ENCODE measurements at regions not wholly inside any gene's neighbourhood (a gene's known extent, or its start where the extent isn't known, plus 50 kb on each side); places are given as distances from the start of the nearest gene placed in this dataset.

DNA sequence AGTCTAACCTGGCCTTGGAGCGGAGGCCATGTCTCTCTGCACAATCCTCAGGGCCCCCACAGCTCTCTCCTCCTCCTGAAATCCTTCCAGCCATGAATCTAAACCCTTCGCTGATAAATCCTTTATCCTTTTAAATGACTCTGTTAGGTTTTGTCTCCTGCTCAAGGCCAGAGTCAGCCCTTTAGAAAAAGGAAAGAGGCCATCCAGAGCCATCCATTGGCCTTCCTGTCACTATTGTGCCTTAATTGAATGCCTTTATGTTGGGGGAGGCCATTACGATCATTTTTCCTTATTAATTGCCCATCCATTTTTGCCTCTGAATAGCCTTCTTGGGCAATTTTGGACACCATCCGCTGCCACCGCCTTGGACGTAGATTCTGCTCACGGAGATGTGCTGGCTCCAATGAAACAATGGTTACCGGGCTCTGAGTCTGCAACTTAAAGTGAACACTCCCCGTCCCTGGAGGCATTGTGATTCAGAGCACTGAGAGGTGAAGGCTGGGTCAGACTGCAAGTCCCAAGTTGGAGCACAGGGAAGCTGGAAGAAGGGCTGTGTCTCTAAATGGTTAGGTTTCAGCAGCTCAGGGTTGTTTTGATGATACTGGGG lies 213.0 kb upstream of the E2F8 start:
- no peaks in the 10 kb centered on the region for H3K9me1 ChIP-seq (ENCODE audit: control insufficient read depth, insufficient read depth, low read length)
- no peak overlapping the region for H3K4me2 ChIP-seq (ENCODE audit: insufficient read depth, low read length)
- no peak overlapping the region for H3K27ac ChIP-seq (ENCODE audit: extremely low read depth, low read depth, low read length)
- ChIA-PET POLR2A (no interaction called here), CTCF (ENCODE audit: low intra/inter-chr PET ratio) (no interaction called here)
- H3K27me3 ChIP-seq (ENCODE audit: control insufficient read depth in 2 of 2, insufficient read depth in 2 of 2, low read length in 2 of 2) = peaks cover 6 to 21% of the 10 kb centered on the region in 2 experiments
- in situ Hi-C loops (cut with MboI) (no loop called here), intact Hi-C loops (cut with micrococcal nuclease) (no loop called here)
- TF ChIP-seq, protein P1, sequence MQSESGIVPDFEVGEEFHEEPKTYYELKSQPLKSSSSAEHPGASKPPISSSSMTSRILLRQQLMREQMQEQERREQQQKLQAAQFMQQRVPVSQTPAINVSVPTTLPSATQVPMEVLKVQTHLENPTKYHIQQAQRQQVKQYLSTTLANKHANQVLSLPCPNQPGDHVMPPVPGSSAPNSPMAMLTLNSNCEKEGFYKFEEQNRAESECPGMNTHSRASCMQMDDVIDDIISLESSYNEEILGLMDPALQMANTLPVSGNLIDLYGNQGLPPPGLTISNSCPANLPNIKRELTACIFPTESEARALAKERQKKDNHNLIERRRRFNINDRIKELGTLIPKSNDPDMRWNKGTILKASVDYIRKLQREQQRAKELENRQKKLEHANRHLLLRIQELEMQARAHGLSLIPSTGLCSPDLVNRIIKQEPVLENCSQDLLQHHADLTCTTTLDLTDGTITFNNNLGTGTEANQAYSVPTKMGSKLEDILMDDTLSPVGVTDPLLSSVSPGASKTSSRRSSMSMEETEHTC (IDR thresholded peaks at IDR 0.05) = no peak
- TF ChIP-seq, protein P2, sequence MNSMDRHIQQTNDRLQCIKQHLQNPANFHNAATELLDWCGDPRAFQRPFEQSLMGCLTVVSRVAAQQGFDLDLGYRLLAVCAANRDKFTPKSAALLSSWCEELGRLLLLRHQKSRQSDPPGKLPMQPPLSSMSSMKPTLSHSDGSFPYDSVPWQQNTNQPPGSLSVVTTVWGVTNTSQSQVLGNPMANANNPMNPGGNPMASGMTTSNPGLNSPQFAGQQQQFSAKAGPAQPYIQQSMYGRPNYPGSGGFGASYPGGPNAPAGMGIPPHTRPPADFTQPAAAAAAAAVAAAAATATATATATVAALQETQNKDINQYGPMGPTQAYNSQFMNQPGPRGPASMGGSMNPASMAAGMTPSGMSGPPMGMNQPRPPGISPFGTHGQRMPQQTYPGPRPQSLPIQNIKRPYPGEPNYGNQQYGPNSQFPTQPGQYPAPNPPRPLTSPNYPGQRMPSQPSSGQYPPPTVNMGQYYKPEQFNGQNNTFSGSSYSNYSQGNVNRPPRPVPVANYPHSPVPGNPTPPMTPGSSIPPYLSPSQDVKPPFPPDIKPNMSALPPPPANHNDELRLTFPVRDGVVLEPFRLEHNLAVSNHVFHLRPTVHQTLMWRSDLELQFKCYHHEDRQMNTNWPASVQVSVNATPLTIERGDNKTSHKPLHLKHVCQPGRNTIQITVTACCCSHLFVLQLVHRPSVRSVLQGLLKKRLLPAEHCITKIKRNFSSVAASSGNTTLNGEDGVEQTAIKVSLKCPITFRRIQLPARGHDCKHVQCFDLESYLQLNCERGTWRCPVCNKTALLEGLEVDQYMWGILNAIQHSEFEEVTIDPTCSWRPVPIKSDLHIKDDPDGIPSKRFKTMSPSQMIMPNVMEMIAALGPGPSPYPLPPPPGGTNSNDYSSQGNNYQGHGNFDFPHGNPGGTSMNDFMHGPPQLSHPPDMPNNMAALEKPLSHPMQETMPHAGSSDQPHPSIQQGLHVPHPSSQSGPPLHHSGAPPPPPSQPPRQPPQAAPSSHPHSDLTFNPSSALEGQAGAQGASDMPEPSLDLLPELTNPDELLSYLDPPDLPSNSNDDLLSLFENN (IDR thresholded peaks at IDR 0.05; ENCODE audit: low read depth in 2 of 2, low read length in 2 of 2) = no peak
- TF ChIP-seq MTF1 (CRISPR knock-in tag; IDR thresholded peaks at IDR 0.05; ENCODE audit: borderline replicate concordance) (no peak), CEBPG (CRISPR knock-in tag; IDR thresholded peaks at IDR 0.05) (no peak), CEBPG (tag; conservative IDR thresholded peaks at IDR 0.05 in 1 of 2, IDR thresholded peaks at IDR 0.05 in 1 of 2) (no peak), EP400 (IDR thresholded peaks at IDR 0.05) (no peak)
- 12% methylated on average over 9 of the region's 9 CpGs for WGBS (ENCODE audit: insufficient coverage, low coverage, missing lambda C conversion rate)
- H3K4me1 ChIP-seq (replicated peaks in 1 of 2; ENCODE audit: control insufficient read depth in 2 of 2, insufficient read depth in 2 of 2, low read length in 2 of 2) = no peaks in the 10 kb centered on the region; a peak in 1 of 5 replicates
- no peaks in the 10 kb centered on the region for H3K79me2 ChIP-seq (ENCODE audit: control insufficient read depth, insufficient read depth, low read length)
- no peak overlapping the region for H3K9ac ChIP-seq (ENCODE audit: insufficient read depth in 1 of 2, low read depth in 2 of 2, low read length in 2 of 2)
- no peaks in the 10 kb centered on the region for H3K36me3 ChIP-seq (ENCODE audit: control insufficient read depth, insufficient read depth, low read length)
- ATAC-seq (no peak), DNase-seq (ENCODE audit: extremely low read depth in 1 of 4, low spot score in 3 of 4) (no peak), FAIRE-seq (no peak)
- H2AFZ ChIP-seq (ENCODE audit: low read depth, low read length) = no peak overlapping the region
- no TSS peak for BruUV-seq (replicated peaks)
- no peak overlapping the region for H3K4me3 ChIP-seq
- no peaks in the 10 kb centered on the region for H4K20me1 ChIP-seq (replicated peaks; ENCODE audit: control insufficient read depth, insufficient read depth, low read length)
- H3K9me3 ChIP-seq (replicated peaks; ENCODE audit: control insufficient read depth, insufficient read depth, low read depth, low read length) = no peaks in the 10 kb centered on the region
